NCI-H748 (cell line): ENCODE measurements at regions not wholly inside any gene's neighbourhood (a gene's known extent, or its start where the extent isn't known, plus 50 kb on each side); places are given as distances from the start of the nearest gene placed in this dataset.
"Not testable (repeated sequence)": the region's sequence is repeated elsewhere in the genome, so short reads cannot be mapped to it uniquely, and the experiment has no call there.

Experiments
- DNase-seq: peaks from one replicate; lab custom pipeline; 2025; ENCODE audit not compliant: unreplicated experiment; lab: John Stamatoyannopoulos, UW

GRCh38 chr10:4398602-4399001 is 427.4 kb upstream of the AKR1E2 start:
- no peak for DNase-seq

GRCh38 chr10:4397337-4397736 is 428.7 kb upstream of the AKR1E2 start:
- peak; percentile 37 for DNase-seq

GRCh38 chr10:4396401-4397283 is 429.4 kb upstream of the AKR1E2 start:
- DNase-seq, result peak; percentile 81

GRCh38 chr10:4395731-4396130 is 430.3 kb upstream of the AKR1E2 start:
- no peak for DNase-seq

GRCh38 chr10:4394455-4394854 is 431.6 kb upstream of the AKR1E2 start:
- DNase-seq, result not testable (repeated sequence)

- DNase-seq, result no peak
These were observed 434.3 kb upstream of the AKR1E2 start for GRCh38 chr10:4391683-4392082.

- DNase-seq, result no peak
These were observed 435.8 kb upstream of the AKR1E2 start for GRCh38 chr10:4390219-4390618.

GRCh38 chr10:4385231-4385870 is 440.7 kb upstream of the AKR1E2 start:
- peak; percentile 6 for DNase-seq

GRCh38 chr10:4384245-4384644 is 441.8 kb upstream of the AKR1E2 start:
- no peak for DNase-seq

GRCh38 chr10:4383651-4384098 is 442.3 kb upstream of the AKR1E2 start:
- DNase-seq, result no peak

GRCh38 chr10:4382811-4383210 is 443.2 kb upstream of the AKR1E2 start:
- DNase-seq, result peak; percentile 1

GRCh38 chr10:4373612-4374011 is 452.4 kb upstream of the AKR1E2 start:
- no peak for DNase-seq

GRCh38 chr10:4373098-4373497 is 452.9 kb upstream of the AKR1E2 start:
- no peak for DNase-seq

- peak; percentile 62 for DNase-seq
These were observed 453.4 kb upstream of the AKR1E2 start for GRCh38 chr10:4372601-4373000.

GRCh38 chr10:4371691-4372295 is 454.2 kb upstream of the AKR1E2 start:
- DNase-seq, result no peak

- DNase-seq, result no peak
These were observed 455.6 kb upstream of the AKR1E2 start for GRCh38 chr10:4370376-4370775.

GRCh38 chr10:4361581-4361980 is 464.4 kb upstream of the AKR1E2 start:
- DNase-seq, result no peak

- DNase-seq, result peak; percentile 5
These were observed 467.0 kb upstream of the AKR1E2 start for GRCh38 chr10:4359003-4359402.

GRCh38 chr10:4357911-4358310 is 468.1 kb upstream of the AKR1E2 start:
- DNase-seq, result no peak

GRCh38 chr10:4355350-4355749 is 470.7 kb upstream of the AKR1E2 start:
- no peak for DNase-seq

- peak; percentile 28 for DNase-seq
These were observed 471.6 kb upstream of the AKR1E2 start for GRCh38 chr10:4354382-4354812.

- peak; percentile 15 for DNase-seq
These were observed 472.0 kb upstream of the AKR1E2 start for GRCh38 chr10:4353964-4354363.
